Heart right ventricle (tissue), 16 donors: ENCODE measurements at regions not wholly inside any gene's neighbourhood (a gene's known extent, or its start where the extent isn't known, plus 50 kb on each side); places are given as distances from the start of the nearest gene placed in this dataset.
A peak's percentile ranks its signal among the peaks of the same experiment; 100 is the strongest.

Experiments used
- ATAC-seq, 8 donors: fragments of 200-7000 bp; cut with Tn5 transposase; one replicate each; pipeline ENCODE4 v1.9.1; 2020; ENCODE audit warnings: mild to moderate bottlenecking in 8 of 8, moderate library complexity in 8 of 8, moderate number of reproducible peaks in 1 of 8
- DNase-seq, 2 donors: peaks; one replicate each; pipeline ENCODE4 v3.0.0-alpha.2; 2020
- H3K27ac ChIP-seq, 10 donors: fragments of 200-600 bp; sonication (generic) in 2 of 10; one replicate each; pipeline versions ENCODE4 v1.5.0 to v1.8.0; 2020 to 2022; ENCODE audit warnings: mild to moderate bottlenecking in 3 of 10
- H3K27me3 ChIP-seq, 7 donors: fragments of 200-600 bp; one replicate each; pipeline ENCODE4 v1.8.0; 2021 to 2022; ENCODE audit warnings: mild to moderate bottlenecking in 2 of 7
- H3K36me3 ChIP-seq, 9 donors: fragments of 200-600 bp; sonication (generic) in 1 of 9; one replicate each; pipeline versions ENCODE4 v1.5.0 to v1.8.0; 2020 to 2022; ENCODE audit warnings: mild to moderate bottlenecking in 2 of 9
- H3K4me1 ChIP-seq, 9 donors: fragments of 200-600 bp; sonication (generic) in 1 of 9; one replicate each; pipeline versions ENCODE4 v1.5.0 to v1.8.0; 2020 to 2022; ENCODE audit warnings: mild to moderate bottlenecking in 4 of 9
- H3K4me3 ChIP-seq, 10 donors: fragments of 200-600 bp; sonication (generic) in 2 of 10; one replicate each; pipeline versions ENCODE4 v1.5.0 to v1.8.0; 2020 to 2022; ENCODE audit warnings: mild to moderate bottlenecking in 7 of 10, moderate library complexity in 2 of 10
- H3K9me3 ChIP-seq, 11 donors: fragments of 200-600 bp in 10 of 11; sonication (generic) in 2 of 11; one replicate each; pipeline versions ENCODE4 v1.5.0 to v1.8.0; 2013 to 2022; ENCODE audit warnings: mild to moderate bottlenecking in 2 of 11, control low read depth in 1 of 11, moderate library complexity in 1 of 11
- WGBS, 2 donors: extraction: QIAGEN DNeasy Blood & Tissue Kit; methylation state at CpG; one replicate each; pipeline ENCODE4 v1.1.7; 2013; ENCODE audit warnings: inconsistent platforms in 1 of 2; 5-methylcytosine and 5-hydroxymethylcytosine counted together
- intact Hi-C, 10 donors: fragments of 100-400 bp; cut with DNase I; formaldehyde crosslinking; loops; one replicate each; pipeline versions ENCODE4 v1.11.1 to v1.14.2; 2022
- TF ChIP-seq, protein P1 (sequence below), 9 donors: fragments of 200-600 bp; sonication (generic) in 2 of 9; IDR thresholded peaks; one replicate each; pipeline versions ENCODE4 v1.5.0 to v1.8.0; 2021 to 2022; ENCODE audit warnings: antibody characterized with exemption in 9 of 9, mild to moderate bottlenecking in 5 of 9, moderate library complexity in 1 of 9
- donor health status: Arrhythmogenic right ventricular cardiomyopathy.
- donor health status: ischemic (EF 13 %, LVEDD 7.1; RV severe dilation, severe dysfunction).
- donor health status: healthy with polysubstance abuse.
- donor health status: DM: no; HTN: yes; CAD: no.
- donor health status: DM: no; HTN: no; CAD: no.
- donor health status: ischemic (EF 25% LVEDD 6.9; RV normal size, moderate dysfunction).
- donor health status: ischemic (EF 25% LVEDD 5.7; RV mildly dilated, moderate dysfunction).
- donor health status: healthy.
- donor health status: DM: yes; HTN: yes; CAD: no.
- donor health status: Ischemic cardiomyopathy.
- donor health status: ischemic (EF 35%, LVEDD 5.7; RV mildly dilated, moderate dysfunction).
- donor health status: nonischemic (EF 11% LVEDD 7.7; RV severe dilation, severe dysfunction).
- donor health status: DM: yes; HTN: yes; CAD: no.
- donor health status: PGD.
- donor health status: ischemic (EF 29% LVEDD 5.4; RV normal size, mild dysfunction).
- donor health status: nonischemic (EF 23%, LVEDD 6.1; RV moderate dilation, normal function).

- no peaks in the 10 kb centered on the region for H3K9me3 ChIP-seq
- intact Hi-C loops = no loop called here
- H3K27ac ChIP-seq = peak overlapping the region in 1 of 10 donors; percentile 2
- H3K27me3 ChIP-seq = peaks cover 0 to 11% (median 0%) of the 10 kb centered on the region in 7 donors
- TF ChIP-seq, protein P1, sequence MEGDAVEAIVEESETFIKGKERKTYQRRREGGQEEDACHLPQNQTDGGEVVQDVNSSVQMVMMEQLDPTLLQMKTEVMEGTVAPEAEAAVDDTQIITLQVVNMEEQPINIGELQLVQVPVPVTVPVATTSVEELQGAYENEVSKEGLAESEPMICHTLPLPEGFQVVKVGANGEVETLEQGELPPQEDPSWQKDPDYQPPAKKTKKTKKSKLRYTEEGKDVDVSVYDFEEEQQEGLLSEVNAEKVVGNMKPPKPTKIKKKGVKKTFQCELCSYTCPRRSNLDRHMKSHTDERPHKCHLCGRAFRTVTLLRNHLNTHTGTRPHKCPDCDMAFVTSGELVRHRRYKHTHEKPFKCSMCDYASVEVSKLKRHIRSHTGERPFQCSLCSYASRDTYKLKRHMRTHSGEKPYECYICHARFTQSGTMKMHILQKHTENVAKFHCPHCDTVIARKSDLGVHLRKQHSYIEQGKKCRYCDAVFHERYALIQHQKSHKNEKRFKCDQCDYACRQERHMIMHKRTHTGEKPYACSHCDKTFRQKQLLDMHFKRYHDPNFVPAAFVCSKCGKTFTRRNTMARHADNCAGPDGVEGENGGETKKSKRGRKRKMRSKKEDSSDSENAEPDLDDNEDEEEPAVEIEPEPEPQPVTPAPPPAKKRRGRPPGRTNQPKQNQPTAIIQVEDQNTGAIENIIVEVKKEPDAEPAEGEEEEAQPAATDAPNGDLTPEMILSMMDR (IDR thresholded peaks at IDR 0.05) = no peak
- no peak for DNase-seq
- no peaks in the 10 kb centered on the region for H3K4me1 ChIP-seq
- no peak for ATAC-seq
- WGBS, 2 donors = 29 to 40% methylated on average over 2 of the region's 2 CpGs
- H3K4me3 ChIP-seq = no peak overlapping the region
- no peaks in the 10 kb centered on the region for H3K36me3 ChIP-seq
Measured at GRCh38 chrX:46208225-46208854, 336.9 kb downstream of the ZNF674 start.

DNA sequence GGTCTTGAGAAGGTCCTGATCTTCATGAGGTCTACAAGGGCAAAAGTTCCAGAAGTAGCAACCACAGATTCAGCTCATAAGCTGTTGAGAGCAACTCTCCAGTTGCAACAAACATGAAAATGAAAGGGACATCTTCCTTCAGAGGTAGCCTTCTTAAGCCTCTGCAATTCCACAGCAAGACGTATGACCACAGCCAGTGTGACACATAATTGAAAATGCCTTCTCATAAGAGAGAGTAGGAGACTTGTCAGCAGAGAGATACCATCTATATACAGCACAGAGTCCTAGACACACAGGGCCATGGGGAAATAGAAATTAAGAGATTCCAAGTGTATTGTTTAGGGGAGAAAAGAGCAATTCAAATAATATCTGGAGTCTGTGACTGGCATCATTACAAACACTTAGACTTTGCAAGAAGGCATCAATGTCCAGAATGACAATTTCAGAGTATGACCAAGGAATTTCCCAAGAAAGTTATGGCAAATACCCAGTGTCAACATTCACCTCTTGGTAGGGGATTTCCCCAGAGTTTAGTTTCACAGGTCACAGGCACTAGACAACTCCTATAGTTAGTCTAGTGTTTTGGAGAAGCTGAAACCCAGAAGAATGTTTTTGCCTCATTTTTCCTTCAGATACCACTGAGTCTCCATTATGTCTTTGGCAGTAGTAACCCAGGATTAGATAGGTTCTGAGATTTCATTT is 340.3 kb downstream of the ZNF674 start:
- Histone ChIP-seq H3K4me3 (no peak overlapping the region), H3K36me3 (no peaks in the 10 kb centered on the region), H3K9me3 (no peaks in the 10 kb centered on the region), H3K27ac (no peak overlapping the region), H3K27me3 (peaks cover 0 to 11% (median 0%) of the 10 kb centered on the region in 7 donors), H3K4me1 (no peaks in the 10 kb centered on the region)
- WGBS, 2 donors = 85 to 89% methylated on average over 1 of the region's 1 CpG
- no peak for ATAC-seq
- TF ChIP-seq, protein P1 (IDR thresholded peaks at IDR 0.05) = no peak
- intact Hi-C loops = no loop called here
- DNase-seq = no peak

GRCh38 chrX:46202733-46203514 is 342.3 kb downstream of the ZNF674 start:
- no peaks in the 10 kb centered on the region for H3K4me1 ChIP-seq
- ATAC-seq (no peak), DNase-seq (no peak)
- no peaks in the 10 kb centered on the region for H3K9me3 ChIP-seq
- peaks cover 0 to 16% (median 0%) of the 10 kb centered on the region in 7 donors for H3K27me3 ChIP-seq
- TF ChIP-seq, protein P1 (IDR thresholded peaks at IDR 0.05) = no peak
- intact Hi-C loops = no loop called here
- H3K4me3 ChIP-seq = no peak overlapping the region
- WGBS, 2 donors = 58 to 75% methylated on average over 10 of the region's 10 CpGs
- H3K36me3 ChIP-seq = no peaks in the 10 kb centered on the region
- H3K27ac ChIP-seq = no peak overlapping the region

DNA sequence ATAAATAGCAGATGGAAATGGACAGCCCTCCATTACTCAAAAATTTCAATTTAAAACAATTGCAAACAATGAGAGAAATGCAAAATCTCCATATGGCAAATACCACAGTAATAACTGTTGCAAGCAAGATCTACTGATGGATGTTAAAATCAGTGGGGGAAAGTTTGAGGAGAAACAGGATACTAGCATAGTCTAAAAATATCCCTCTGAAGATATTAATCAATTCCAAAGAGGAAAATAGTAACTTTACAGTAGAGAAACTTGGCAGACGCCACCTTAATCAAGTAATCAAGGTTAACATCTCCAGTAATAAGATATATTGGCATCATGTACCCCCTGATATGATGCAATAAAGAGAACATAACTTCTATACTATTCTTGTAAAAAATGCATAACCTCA is 344.8 kb downstream of the ZNF674 start:
- Histone ChIP-seq H3K9me3 (no peaks in the 10 kb centered on the region), H3K27ac (no peak overlapping the region), H3K27me3 (peaks cover 0 to 24% (median 0%) of the 10 kb centered on the region in 7 donors), H3K36me3 (no peaks in the 10 kb centered on the region), H3K4me1 (no peaks in the 10 kb centered on the region), H3K4me3 (no peak overlapping the region)
- intact Hi-C loops = no loop called here
- DNase-seq (no peak), ATAC-seq (no peak)
- TF ChIP-seq, protein P1 (IDR thresholded peaks at IDR 0.05) = no peak
- WGBS, 2 donors = 35 to 67% methylated on average over 1 of the region's 1 CpG
